Endothelial cell of hepatic sinusoid (primary cell): ENCODE measurements at regions not wholly inside any gene's neighbourhood (a gene's known extent, or its start where the extent isn't known, plus 50 kb on each side); places are given as distances from the start of the nearest gene placed in this dataset.

Experiments used
- in situ Hi-C: cut with HindIII; loops from 2 replicates; pipeline ENCODE4 v1.10.0; 2017; ENCODE audit warnings: low sequenced_read_pairs

DNA sequence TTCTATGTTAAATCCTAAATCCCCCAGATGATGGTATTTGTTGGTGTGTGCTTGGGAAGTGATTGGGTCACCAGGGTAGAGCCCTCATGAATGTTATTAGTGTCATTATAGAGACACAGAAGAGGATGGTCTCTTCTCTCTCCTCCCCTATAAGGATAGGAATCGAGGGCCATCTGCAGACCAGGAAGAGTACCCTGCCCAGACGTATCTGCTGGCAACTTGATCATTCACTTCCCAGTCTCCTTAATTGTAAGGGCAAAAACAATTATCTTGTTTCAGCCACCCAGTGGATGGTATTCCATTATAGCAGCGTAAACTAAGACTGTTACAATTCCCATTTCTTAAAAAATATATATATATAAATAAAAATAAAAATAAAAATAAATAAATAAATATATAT lies 892.2 kb downstream of the SI start:
- in situ Hi-C loops, result no loop called here

- in situ Hi-C loops, result no loop called here
Observed at GRCh38 chr3:164179110-164179774, 899.1 kb downstream of the SI start.

DNA sequence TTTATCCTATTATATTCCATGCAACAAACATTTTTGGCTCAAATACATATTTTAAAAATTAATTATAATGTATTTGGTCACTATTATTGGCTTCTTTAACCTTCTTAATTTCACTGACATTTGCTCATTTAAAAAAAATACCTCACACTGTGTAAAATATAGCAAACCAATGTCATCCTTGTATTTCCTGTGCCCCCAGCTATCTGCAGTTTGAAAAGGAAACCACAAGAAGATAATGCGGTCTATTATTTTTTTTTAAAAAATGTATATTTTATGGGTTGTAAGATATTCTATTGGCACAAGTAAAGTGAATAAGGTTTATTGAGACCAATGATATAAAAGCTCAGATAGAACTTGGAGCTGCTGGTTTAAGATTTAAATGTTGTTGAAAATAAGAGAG lies 904.2 kb downstream of the SI start:
- in situ Hi-C loops, result no loop called here

- in situ Hi-C loops, result no loop called here
Observed at GRCh38 chr3:164155400-164155799, 922.9 kb downstream of the SI start.

- in situ Hi-C loops, result no loop called here
Observed at GRCh38 chr3:164144824-164145223, 933.5 kb downstream of the SI start.

GRCh38 chr3:164132878-164133277 lies 945.4 kb downstream of the SI start:
- in situ Hi-C loops, result no loop called here

GRCh38 chr3:164113371-164114332 lies 964.6 kb downstream of the SI start:
- in situ Hi-C loops, result no loop called here

GRCh38 chr3:164096352-164096751 lies 981.9 kb downstream of the SI start:
- in situ Hi-C loops, result no loop called here

GRCh38 chr3:164095949-164096348 lies 982.3 kb downstream of the SI start:
- in situ Hi-C loops, result no loop called here

- in situ Hi-C loops, result no loop called here
Observed at GRCh38 chr3:164095279-164095678, 983.0 kb downstream of the SI start.

DNA sequence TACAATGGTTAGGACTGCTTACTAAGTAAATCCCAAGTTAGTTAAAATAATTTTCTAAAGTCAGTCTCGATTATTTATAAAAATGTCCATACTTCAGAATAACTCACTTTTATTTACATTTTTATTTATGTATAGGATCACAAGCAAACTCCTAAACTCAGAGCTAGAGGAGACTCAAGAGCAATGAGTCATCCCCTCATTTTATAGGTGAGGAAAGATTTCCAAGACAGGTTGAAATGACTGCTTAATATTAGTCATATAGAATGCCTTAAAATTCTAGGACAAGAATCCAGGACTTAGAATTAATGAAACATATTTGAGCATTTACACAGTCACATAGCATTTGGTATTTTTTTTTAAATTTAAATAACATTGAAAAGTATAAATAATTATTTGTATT lies 983.8 kb downstream of the SI start:
- in situ Hi-C loops, result no loop called here

DNA sequence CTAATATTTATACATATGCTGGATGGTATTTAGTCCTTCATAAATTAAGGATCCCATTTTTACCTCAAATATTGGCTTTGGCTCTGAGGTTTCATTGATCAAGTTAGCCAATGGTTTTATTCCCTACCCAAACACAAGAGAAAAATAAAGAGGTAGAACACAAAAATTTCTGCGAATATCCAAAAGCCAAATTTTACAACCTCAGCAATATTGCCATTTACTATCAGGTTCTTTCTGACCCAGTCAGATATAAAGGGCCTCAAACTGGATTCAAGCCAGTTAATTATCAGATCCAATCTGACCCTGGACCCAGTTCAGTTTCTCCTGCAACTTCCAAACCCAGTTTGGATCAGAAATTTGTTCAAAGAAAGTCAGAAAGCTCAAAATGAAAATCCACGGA lies 998.1 kb downstream of the SI start:
- in situ Hi-C loops, result no loop called here

DNA sequence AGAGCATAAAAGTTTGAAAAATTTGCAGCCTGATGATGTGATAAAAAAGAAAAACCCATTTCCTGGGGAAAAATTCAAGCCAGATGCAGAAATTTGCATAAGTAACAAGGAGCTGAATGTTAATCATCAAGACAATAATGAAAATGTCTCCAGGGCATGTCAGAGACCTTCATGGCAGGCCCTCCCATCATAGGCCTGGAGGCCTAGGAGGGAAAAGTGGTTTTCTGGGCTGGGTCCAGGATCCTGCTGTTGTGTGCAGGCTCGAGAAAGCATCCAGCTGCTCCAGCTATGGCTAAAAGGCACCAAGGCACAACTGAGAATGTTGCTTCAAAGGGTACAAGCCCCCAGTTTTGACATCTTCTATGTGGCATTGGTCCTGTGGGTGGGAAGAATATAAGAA lies 1014.0 kb downstream of the SI start:
- in situ Hi-C loops, result no loop called here

DNA sequence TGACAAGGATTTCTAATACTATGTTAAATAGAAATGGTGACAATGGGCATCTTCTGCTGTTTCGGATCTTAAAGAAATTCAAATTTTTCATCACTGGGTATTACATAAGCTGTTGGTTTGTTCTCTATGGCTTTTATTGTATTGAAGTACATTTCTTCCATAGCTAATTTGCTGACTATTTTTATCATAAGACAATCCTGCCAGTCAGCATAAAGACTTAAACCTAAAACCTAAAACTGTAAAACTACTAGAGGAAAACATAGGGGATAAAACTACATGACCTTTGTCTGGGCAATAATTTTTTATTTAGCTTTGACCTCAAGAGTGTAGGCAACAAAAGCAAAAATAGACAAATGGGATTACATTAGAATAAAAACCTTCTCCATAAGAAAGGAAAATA lies 1017.4 kb downstream of the SI start:
- in situ Hi-C loops, result no loop called here

DNA sequence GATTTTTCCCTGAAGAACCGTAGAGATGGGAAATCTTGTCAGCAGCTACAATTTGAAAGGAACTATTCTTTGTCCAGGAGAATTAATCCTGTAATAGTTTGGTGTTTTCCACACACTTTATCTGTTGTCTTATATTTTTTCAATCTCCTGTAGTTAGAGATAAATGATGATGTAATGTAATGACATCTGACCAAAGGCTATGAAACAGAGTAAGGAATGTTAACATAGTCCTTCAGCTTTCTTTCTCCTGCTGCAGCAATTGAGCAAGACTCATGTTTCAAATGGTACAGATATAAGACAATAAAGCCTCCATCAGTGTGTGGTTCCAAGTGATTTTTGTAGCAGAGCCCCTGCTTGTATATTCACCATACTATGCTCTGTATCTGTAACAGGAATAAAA lies 1028.4 kb downstream of the SI start:
- in situ Hi-C loops, result no loop called here

DNA sequence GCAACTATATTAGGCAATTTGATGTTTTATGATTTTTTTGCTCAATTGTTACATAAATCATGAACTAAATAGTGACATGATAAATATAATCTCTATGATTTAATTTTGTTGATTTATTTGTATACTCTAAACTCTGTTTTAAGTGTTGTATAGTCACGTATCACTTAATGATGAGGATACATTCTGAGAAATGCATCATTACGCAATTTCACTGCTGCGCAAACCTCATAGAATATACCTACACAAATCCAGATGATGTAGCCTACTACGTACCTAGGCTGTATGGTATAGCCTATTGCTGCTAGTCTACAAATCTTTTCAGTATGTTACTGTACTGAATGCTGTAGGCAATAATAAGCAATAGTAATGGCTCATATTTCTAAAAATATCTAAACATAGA lies 1029.8 kb downstream of the SI start:
- in situ Hi-C loops, result no loop called here

DNA sequence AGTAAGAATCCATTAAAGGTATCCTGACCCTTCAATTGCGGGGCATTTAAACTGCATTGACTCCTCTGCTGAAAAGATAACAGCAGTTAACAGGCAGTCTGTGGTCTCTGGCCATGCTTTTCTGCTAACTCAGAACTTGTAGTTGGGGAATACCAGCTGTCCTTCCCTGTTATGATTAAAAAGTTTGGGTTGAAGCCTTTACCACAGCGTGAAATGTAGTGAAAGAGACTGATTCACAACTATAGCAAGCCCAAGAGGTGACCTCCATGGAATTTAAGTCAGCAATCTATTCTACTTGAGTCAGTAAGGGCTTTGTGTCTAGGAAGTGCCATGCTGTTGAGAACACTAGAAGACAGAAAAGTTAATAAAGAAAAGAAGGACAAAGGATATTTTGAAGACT lies 1037.3 kb downstream of the SI start:
- in situ Hi-C loops, result no loop called here

DNA sequence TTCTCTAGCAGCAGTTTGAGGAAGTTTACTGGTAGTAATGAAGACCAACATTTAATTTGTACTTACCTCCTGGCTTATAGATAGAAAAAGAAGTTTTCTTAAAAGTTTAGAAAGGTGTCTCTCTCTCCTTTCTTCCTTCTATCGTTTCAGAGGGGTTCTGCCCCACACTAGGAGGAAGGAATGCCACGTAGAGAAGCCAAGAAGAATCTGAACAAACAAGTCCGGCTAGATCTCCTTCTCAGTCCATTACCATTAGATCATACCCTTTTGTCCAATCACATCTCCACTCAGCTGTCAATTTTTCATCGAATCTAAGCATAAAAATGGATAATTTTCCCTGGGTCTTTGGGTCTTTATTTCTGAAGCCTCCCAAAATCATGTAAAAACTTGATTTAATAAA lies 1048.1 kb downstream of the SI start:
- in situ Hi-C loops, result no loop called here

GRCh38 chr3:164024786-164025185 lies 1053.5 kb downstream of the SI start:
- in situ Hi-C loops, result no loop called here

GRCh38 chr3:164023480-164023879 lies 1054.8 kb downstream of the SI start:
- in situ Hi-C loops, result no loop called here

GRCh38 chr3:164018500-164018899 lies 1059.8 kb downstream of the SI start:
- in situ Hi-C loops, result no loop called here

DNA sequence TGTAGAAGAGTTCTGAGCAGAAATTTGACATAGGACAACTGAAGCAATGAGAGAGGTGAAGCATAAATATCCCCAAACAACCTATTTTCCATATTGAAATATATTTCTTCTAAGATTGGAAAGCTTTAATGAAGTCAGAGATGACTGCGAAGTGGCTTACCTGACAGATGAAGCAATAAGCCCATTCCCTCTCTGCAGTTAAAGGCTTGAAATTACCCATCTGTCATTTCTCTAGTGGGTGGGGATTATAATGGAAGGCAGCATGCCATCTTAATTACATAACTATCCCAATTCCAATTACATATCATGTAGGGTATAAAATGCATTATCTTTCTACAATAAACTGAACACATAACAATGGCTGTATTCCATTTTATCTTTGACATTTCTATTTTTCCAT lies 1070.5 kb downstream of the SI start:
- in situ Hi-C loops, result no loop called here
